ENCODE measurements at regions not wholly inside any gene's neighbourhood (a gene's known extent, or its start where the extent isn't known, plus 50 kb on each side); places are given as distances from the start of the nearest gene placed in this dataset.

- Mint-ChIP-seq H3K9me3 (no peaks in the 10 kb centered on the region), H3K4me1 (peaks cover 13% of the 10 kb centered on the region), H3K27me3 (ENCODE audit: low read depth) (no peaks in the 10 kb centered on the region), H3K36me3 (no peaks in the 10 kb centered on the region), H3K27ac (no peak overlapping the region), H3K4me3 (no peak overlapping the region)
- TF ChIP-seq AR (CRISPR knock-in tag; IDR thresholded peaks at IDR 0.05) (no peak), ZNF121 (CRISPR knock-in tag; IDR thresholded peaks at IDR 0.05) (no peak), ZBTB21 (CRISPR knock-in tag; IDR thresholded peaks at IDR 0.05; ENCODE audit: borderline replicate concordance) (no peak), HMGA2 (CRISPR knock-in tag; IDR thresholded peaks at IDR 0.05) (no peak), FOXP1 (CRISPR knock-in tag; IDR thresholded peaks at IDR 0.05; ENCODE audit: borderline replicate concordance) (no peak), IRF2 (CRISPR knock-in tag; IDR thresholded peaks at IDR 0.05; ENCODE audit: borderline replicate concordance, low read depth) (no peak), ZNF423 (CRISPR knock-in tag; IDR thresholded peaks at IDR 0.05) (no peak), IRF1 (CRISPR knock-in tag; IDR thresholded peaks at IDR 0.05) (no peak), CREB1 (CRISPR knock-in tag; IDR thresholded peaks at IDR 0.05) (no peak), CDX4 (CRISPR knock-in tag; IDR thresholded peaks at IDR 0.05; ENCODE audit: borderline replicate concordance) (no peak), NFE2L1 (CRISPR knock-in tag; IDR thresholded peaks at IDR 0.05) (no peak), ATF2 (CRISPR knock-in tag; IDR thresholded peaks at IDR 0.05; ENCODE audit: borderline replicate concordance, low read depth) (no peak)
- ChIA-PET CTCF (interaction anchor here (1.0 kb wide), 1 partner anchor 20 kb away, joined by 3 read pairs; no protein-coding TSS in a partner anchor), POLR2A (no interaction called here)
- DNase-seq (ENCODE audit: low spot score) (no peak), ATAC-seq (no peak)
Measured at GRCh38 chr9:109888695-109889094, 108.7 kb downstream of the PALM2AKAP2 start.

- ChIA-PET POLR2A (no interaction called here), CTCF (no interaction called here)
- no peak overlapping the region for H3K4me3 Mint-ChIP-seq
- H3K36me3 Mint-ChIP-seq: no peaks in the 10 kb centered on the region
- H3K27ac Mint-ChIP-seq: no peak overlapping the region
- no peaks in the 10 kb centered on the region for H3K27me3 Mint-ChIP-seq (ENCODE audit: low read depth)
- ATAC-seq (no peak), DNase-seq (ENCODE audit: low spot score) (no peak)
- H3K4me1 Mint-ChIP-seq: peaks cover 13% of the 10 kb centered on the region
- no peaks in the 10 kb centered on the region for H3K9me3 Mint-ChIP-seq
- TF ChIP-seq HMGXB4 (CRISPR knock-in tag; IDR thresholded peaks at IDR 0.05): no peak
- no peak for TF ChIP-seq ZBTB21 (CRISPR knock-in tag; IDR thresholded peaks at IDR 0.05; ENCODE audit: borderline replicate concordance)
- no peak for TF ChIP-seq ATF3 (CRISPR knock-in tag; conservative IDR thresholded peaks at IDR 0.05)
- TF ChIP-seq ZBTB43 (CRISPR knock-in tag; IDR thresholded peaks at IDR 0.05): no peak
- TF ChIP-seq TEAD1 (CRISPR knock-in tag; IDR thresholded peaks at IDR 0.05): no peak
- no peak for TF ChIP-seq ARID4B (CRISPR knock-in tag; IDR thresholded peaks at IDR 0.05; ENCODE audit: borderline replicate concordance)
- TF ChIP-seq PREB (CRISPR knock-in tag; IDR thresholded peaks at IDR 0.05; ENCODE audit: borderline replicate concordance): no peak
- TF ChIP-seq IRF1 (CRISPR knock-in tag; IDR thresholded peaks at IDR 0.05): no peak
- TF ChIP-seq IRF2 (CRISPR knock-in tag; IDR thresholded peaks at IDR 0.05; ENCODE audit: borderline replicate concordance, low read depth): no peak
- no peak for TF ChIP-seq FOXP1 (CRISPR knock-in tag; IDR thresholded peaks at IDR 0.05; ENCODE audit: borderline replicate concordance)
Measured at GRCh38 chr9:109889456-109889855, 109.5 kb downstream of the PALM2AKAP2 start.

All from WTC11 (cell line).